ENCODE measurements at regions not wholly inside any gene's neighbourhood (a gene's known extent, or its start where the extent isn't known, plus 50 kb on each side); places are given as distances from the start of the nearest gene placed in this dataset.

DNA sequence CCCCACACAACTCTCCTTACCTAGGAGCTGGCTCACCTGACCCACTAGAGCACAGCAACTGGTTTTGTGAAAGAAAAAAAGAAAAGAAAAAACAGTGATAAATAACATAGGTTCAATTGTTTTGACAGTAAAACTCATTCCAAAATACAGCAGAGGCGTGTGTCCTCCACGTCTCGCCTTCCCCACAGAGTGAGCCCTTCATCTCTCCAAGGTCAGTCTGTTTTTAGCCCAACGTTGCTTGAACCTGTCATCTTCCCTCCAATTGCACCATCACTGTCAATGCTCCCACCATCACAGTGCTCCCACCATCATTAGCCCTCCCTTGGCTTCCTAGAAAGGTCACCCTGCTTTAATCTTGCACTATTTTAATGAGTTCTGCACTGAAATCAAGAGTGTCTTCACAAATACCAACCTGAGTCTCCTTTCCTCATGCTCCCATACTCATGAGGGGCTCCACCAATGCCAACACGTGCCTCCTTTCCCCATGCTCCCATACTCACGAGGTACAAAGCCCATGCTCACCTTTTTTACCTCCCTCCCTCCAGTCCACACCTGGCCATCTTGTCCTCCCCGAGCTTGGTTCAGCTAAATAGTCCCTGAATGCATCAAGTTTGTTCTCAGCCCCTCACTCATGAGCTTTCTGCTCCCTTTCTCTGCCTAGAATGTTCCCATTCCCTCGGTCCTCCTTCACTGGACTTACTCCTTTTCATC is 103.7 kb downstream of the IRS2 start:
- no peak for DNase-seq (ENCODE audit: low read depth)
- TF ChIP-seq, protein P1, sequence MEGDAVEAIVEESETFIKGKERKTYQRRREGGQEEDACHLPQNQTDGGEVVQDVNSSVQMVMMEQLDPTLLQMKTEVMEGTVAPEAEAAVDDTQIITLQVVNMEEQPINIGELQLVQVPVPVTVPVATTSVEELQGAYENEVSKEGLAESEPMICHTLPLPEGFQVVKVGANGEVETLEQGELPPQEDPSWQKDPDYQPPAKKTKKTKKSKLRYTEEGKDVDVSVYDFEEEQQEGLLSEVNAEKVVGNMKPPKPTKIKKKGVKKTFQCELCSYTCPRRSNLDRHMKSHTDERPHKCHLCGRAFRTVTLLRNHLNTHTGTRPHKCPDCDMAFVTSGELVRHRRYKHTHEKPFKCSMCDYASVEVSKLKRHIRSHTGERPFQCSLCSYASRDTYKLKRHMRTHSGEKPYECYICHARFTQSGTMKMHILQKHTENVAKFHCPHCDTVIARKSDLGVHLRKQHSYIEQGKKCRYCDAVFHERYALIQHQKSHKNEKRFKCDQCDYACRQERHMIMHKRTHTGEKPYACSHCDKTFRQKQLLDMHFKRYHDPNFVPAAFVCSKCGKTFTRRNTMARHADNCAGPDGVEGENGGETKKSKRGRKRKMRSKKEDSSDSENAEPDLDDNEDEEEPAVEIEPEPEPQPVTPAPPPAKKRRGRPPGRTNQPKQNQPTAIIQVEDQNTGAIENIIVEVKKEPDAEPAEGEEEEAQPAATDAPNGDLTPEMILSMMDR (conservative IDR thresholded peaks at IDR 0.05; ENCODE audit: low read depth, low read length), result no peak

GRCh38 chr13:109680930-109681329 is 105.5 kb downstream of the IRS2 start:
- H3K4me3 ChIP-seq (ENCODE audit: low read depth, low read length), result no peak overlapping the region
- TF ChIP-seq, protein P1 (conservative IDR thresholded peaks at IDR 0.05; ENCODE audit: low read depth, low read length), result no peak
- DNase-seq (ENCODE audit: low read depth), result no peak

More for the DNA sequence above, 103.7 kb downstream of the IRS2 start:
- H3K4me3 ChIP-seq (ENCODE audit: low read depth, low read length), result no peak overlapping the region

GRCh38 chr13:109680288-109680687 is 106.1 kb downstream of the IRS2 start:
- TF ChIP-seq, protein P1 (conservative IDR thresholded peaks at IDR 0.05; ENCODE audit: low read depth, low read length), result no peak
- DNase-seq (ENCODE audit: low read depth), result no peak
- H3K4me3 ChIP-seq (ENCODE audit: low read depth, low read length), result no peak overlapping the region

DNA sequence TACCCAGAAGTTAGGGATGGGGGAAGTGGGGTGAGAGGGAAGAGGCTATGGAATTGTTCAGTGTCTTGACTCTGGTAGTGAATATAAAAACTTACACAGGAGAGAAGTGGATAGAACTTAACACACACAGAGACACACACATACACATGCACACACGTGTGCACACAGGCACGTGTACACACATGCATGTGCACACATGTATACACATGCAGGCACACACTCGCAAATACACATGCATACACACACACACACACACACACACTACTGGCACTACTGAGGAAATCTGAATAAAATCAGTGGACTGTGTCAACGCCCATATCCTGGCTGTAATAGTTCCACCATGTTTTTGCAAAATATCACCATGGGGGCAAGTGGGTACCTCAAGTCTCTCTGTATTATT is 107.9 kb downstream of the IRS2 start:
- no peak for DNase-seq (ENCODE audit: low read depth)
- TF ChIP-seq, protein P1 (conservative IDR thresholded peaks at IDR 0.05; ENCODE audit: low read depth, low read length), result no peak
- no peak overlapping the region for H3K4me3 ChIP-seq (ENCODE audit: low read depth, low read length)

- TF ChIP-seq, protein P1 (conservative IDR thresholded peaks at IDR 0.05; ENCODE audit: low read depth, low read length), result no peak
- no peak for DNase-seq (ENCODE audit: low read depth)
- H3K4me3 ChIP-seq (ENCODE audit: low read depth, low read length), result no peak overlapping the region
Observed at GRCh38 chr13:109677206-109677605, 109.2 kb downstream of the IRS2 start.

- TF ChIP-seq, protein P1 (conservative IDR thresholded peaks at IDR 0.05; ENCODE audit: low read depth, low read length), result no peak
- no peak for DNase-seq (ENCODE audit: low read depth)
- H3K4me3 ChIP-seq (ENCODE audit: low read depth, low read length), result no peak overlapping the region
Observed at GRCh38 chr13:109673477-109673876, 112.9 kb downstream of the IRS2 start.

DNA sequence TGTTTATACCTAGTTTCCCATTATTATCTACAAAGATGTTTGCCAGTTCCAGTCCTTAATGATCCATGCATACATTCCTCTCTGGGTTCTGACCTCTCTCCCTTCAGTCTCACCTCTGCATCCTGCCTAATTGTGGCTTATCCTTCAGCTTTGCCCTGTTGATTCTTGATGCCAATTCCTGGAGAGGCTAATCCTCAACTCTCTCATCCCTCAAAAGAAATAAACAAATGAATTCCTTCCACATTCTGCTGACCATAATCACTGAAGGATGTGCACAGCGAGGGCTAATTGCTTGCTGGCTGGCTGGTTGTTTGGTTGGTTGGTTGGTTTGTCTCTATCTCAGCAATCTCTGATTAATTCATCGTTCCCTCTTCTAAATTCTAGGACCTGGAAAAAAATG is 113.8 kb downstream of the IRS2 start:
- no peak overlapping the region for H3K4me3 ChIP-seq (ENCODE audit: low read depth, low read length)
- DNase-seq (ENCODE audit: low read depth), result no peak
- TF ChIP-seq, protein P1 (conservative IDR thresholded peaks at IDR 0.05; ENCODE audit: low read depth, low read length), result no peak
